BE2C (cell line): ENCODE measurements at regions not wholly inside any gene's neighbourhood (a gene's known extent, or its start where the extent isn't known, plus 50 kb on each side); places are given as distances from the start of the nearest gene placed in this dataset.
"Not testable (repeated sequence)": the region's sequence is repeated elsewhere in the genome, so short reads cannot be mapped to it uniquely, and the experiment has no call there.

ENCODE experiments used
- DNase-seq: peaks from one replicate; pipeline ENCODE4 v3.0.0-alpha.2; 2020
- H3K27me3 ChIP-seq: fragments of 250-450 bp; sonication (Bioruptor Pico); 2 replicates; pipeline ENCODE4 v1.5.1; 2020; ENCODE audit warnings: mild to moderate bottlenecking
- H3K36me3 ChIP-seq: fragments of 250-450 bp; sonication (Bioruptor Pico); 2 replicates; pipeline ENCODE4 v1.5.1; 2020; ENCODE audit warnings: mild to moderate bottlenecking
- H3K4me1 ChIP-seq: fragments of 250-450 bp; sonication (Bioruptor Pico); 2 replicates; pipeline ENCODE4 v1.5.1; 2020
- H3K4me3 ChIP-seq: 2 replicates; pipeline ENCODE4 v1.5.1; 2011; ENCODE audit warnings: low read depth, low read length
- H3K9me3 ChIP-seq: fragments of 250-450 bp; sonication (Bioruptor Pico); 2 replicates; pipeline ENCODE4 v1.5.1; 2020
- TF ChIP-seq, protein P1 (sequence below): IDR thresholded peaks from 2 replicates; pipeline ENCODE4 v1.5.1; 2012; ENCODE audit warnings: mild to moderate bottlenecking, low read depth, low read length

DNA sequence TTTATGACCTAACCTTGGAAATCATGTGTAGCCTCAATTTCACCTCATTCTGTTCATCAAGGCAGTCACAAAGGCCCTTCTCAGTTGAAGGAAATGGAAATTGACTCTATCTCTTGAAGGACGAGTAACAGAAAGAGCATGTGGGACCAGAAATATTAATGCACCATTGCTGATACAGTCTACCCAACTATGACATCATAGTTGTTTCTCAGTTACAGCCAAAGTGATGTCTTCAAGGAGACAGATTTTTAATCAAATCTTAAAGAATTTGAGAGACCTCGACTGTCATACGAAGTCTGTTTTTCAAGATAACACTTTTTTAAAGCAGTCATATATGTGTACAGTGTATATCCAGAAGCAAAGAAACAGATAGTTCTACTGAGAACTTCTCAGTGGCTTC, 335.7 kb upstream of the PHF14 start:
- Histone ChIP-seq H3K4me3 (no peak overlapping the region), H3K9me3 (no peaks in the 10 kb centered on the region), H3K27me3 (no peaks in the 10 kb centered on the region), H3K36me3 (no peaks in the 10 kb centered on the region), H3K4me1 (peaks cover 3% of the 10 kb centered on the region; the same call in 1 of the 2 replicates)
- no peak for DNase-seq
- TF ChIP-seq, protein P1, sequence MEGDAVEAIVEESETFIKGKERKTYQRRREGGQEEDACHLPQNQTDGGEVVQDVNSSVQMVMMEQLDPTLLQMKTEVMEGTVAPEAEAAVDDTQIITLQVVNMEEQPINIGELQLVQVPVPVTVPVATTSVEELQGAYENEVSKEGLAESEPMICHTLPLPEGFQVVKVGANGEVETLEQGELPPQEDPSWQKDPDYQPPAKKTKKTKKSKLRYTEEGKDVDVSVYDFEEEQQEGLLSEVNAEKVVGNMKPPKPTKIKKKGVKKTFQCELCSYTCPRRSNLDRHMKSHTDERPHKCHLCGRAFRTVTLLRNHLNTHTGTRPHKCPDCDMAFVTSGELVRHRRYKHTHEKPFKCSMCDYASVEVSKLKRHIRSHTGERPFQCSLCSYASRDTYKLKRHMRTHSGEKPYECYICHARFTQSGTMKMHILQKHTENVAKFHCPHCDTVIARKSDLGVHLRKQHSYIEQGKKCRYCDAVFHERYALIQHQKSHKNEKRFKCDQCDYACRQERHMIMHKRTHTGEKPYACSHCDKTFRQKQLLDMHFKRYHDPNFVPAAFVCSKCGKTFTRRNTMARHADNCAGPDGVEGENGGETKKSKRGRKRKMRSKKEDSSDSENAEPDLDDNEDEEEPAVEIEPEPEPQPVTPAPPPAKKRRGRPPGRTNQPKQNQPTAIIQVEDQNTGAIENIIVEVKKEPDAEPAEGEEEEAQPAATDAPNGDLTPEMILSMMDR = no peak

DNA sequence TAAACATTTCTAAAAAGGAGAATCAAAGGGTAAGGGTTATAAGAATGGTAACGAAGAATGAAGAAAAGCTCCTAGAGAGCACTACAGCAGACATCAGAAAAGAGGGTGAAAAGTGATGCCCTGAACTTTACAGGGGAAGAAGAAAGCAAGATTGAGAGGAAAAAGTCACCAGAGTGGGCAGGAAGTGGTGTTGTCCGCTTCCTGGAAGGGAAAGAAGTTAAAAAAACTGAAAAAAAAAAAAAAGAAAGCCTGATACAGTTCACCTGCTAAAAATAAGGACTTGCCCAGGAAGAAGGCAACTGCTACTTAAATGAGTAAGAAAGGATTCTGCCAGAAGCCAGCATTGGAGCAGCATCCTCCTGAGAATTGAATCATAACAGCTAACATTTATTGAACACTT, 330.1 kb upstream of the PHF14 start:
- H3K4me3 ChIP-seq = no peak overlapping the region
- no peaks in the 10 kb centered on the region for H3K9me3 ChIP-seq
- H3K4me1 ChIP-seq = no peaks in the 10 kb centered on the region; the same call in 1 of the 2 replicates
- H3K27me3 ChIP-seq = no peaks in the 10 kb centered on the region
- H3K36me3 ChIP-seq = no peaks in the 10 kb centered on the region
- TF ChIP-seq, protein P1 = no peak
- DNase-seq = no peak

DNA sequence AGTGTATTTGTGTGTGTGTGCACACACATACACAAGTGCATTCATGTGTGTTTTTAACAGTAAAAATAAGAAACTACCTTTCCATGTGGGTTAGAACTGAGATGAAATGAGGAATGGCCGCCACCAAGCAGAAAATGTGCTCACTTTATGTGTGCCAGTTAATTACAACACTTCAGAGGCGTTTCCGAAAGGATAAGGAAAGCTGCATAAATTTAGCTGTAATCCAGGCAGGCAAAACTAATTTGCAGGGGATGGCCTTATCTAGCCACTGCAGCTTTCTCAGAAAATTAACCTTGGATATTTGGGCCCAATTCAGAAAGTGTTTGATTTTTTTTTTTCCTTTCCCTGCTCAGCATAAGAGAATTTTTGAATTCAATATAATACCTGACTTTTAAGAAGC, 328.8 kb upstream of the PHF14 start:
- Histone ChIP-seq H3K4me1 (no peaks in the 10 kb centered on the region; the same call in 1 of the 2 replicates), H3K9me3 (no peaks in the 10 kb centered on the region), H3K36me3 (no peaks in the 10 kb centered on the region), H3K4me3 (no peak overlapping the region), H3K27me3 (no peaks in the 10 kb centered on the region)
- DNase-seq = no peak
- TF ChIP-seq, protein P1 = no peak

DNA sequence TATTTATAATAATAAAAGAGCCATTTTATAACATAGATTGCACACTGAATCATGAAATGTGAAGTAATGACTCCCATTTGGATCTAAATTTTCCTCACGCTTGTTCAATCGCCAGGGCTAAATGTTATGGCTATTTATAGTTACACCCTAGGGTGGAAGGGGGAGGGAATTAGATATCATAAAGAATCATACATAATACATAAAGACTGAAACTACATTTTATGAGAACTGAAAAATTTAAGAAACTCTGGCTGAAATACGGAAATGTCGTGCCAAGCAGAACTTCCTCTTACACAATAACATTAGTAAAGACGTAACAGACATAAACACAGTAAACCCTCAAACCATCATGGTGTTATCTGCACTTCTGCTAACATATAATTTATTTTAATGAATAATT, 327.5 kb upstream of the PHF14 start:
- TF ChIP-seq, protein P1 = no peak
- Histone ChIP-seq H3K27me3 (no peaks in the 10 kb centered on the region), H3K36me3 (no peaks in the 10 kb centered on the region), H3K9me3 (no peaks in the 10 kb centered on the region), H3K4me3 (no peak overlapping the region), H3K4me1 (no peaks in the 10 kb centered on the region; the same call in 1 of the 2 replicates)
- DNase-seq = no peak

DNA sequence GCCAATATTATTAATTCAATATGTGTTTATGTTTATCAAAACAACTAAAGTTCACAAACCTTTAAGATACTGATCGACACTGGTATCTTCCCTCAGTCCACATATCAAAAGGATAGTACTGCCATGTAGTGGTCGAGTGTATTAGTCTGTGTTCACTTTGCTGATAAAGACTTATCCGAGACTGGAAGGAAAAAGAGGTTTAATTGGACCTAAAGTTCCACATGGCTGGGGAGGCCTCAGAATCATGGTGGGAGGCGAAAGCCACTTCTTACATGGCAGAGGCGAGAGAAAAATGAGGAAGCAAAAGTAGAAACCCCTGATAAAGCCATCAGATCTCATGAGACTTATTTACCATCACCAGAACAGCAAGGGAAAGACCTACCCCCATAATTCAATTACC, 325.4 kb upstream of the PHF14 start:
- TF ChIP-seq, protein P1 = no peak

DNA sequence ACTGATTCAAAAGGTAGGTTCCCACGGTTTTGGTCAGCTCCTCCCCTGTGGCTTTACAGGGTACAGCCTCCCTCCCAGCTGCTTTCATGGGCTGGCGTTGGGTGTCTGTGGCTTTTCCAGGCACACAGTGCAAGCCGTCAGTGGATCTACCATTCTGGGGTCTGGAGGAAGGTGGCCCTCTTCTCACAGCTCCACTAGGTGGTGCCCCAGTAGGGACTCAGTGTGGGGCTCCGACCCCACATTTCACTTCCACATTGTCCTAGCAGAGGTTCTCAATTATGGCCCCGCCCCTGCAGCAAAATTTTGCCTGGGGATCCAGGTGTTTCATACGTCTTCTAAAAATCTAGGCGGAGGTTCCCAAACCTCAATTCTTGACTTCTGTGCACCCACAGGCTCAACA, 324.6 kb upstream of the PHF14 start:
- not testable (repeated sequence) for H3K4me3 ChIP-seq, DNase-seq

More for the DNA sequence above, 325.4 kb upstream of the PHF14 start:
- Histone ChIP-seq H3K4me3 (no peak overlapping the region), H3K4me1 (no peaks in the 10 kb centered on the region; the same call in 1 of the 2 replicates), H3K27me3 (no peaks in the 10 kb centered on the region), H3K9me3 (no peaks in the 10 kb centered on the region), H3K36me3 (no peaks in the 10 kb centered on the region)
- DNase-seq = no peak

DNA sequence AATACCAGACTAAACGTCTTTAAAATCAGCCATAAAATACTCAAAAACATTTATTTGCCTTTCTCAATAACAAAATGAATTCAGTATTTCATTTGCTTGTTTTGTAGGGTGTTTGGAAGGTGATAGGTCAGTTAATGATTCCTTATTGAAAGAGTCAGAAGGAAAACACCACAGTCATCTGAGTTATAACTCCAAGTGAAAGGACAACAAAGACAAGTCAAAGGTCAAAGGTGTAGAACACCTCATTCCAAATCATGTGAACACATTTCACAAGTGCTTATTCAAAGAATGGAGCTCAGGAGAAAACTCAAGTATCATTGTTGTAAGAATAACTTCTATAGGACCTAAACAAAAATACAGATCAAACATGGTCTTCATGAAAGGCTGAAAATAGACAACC, 318.6 kb upstream of the PHF14 start:
- Histone ChIP-seq H3K4me3 (no peak overlapping the region), H3K27me3 (no peaks in the 10 kb centered on the region), H3K4me1 (no peaks in the 10 kb centered on the region), H3K9me3 (no peaks in the 10 kb centered on the region), H3K36me3 (no peaks in the 10 kb centered on the region)
- DNase-seq = no peak
- TF ChIP-seq, protein P1 = no peak

More for the DNA sequence above, 324.6 kb upstream of the PHF14 start:
- H3K27me3 ChIP-seq, H3K4me1 ChIP-seq, H3K9me3 ChIP-seq, H3K36me3 ChIP-seq: not testable (repeated sequence)
